ENCODE measurements at regions not wholly inside any gene's neighbourhood (a gene's known extent, or its start where the extent isn't known, plus 50 kb on each side); places are given as distances from the start of the nearest gene placed in this dataset.

DNA sequence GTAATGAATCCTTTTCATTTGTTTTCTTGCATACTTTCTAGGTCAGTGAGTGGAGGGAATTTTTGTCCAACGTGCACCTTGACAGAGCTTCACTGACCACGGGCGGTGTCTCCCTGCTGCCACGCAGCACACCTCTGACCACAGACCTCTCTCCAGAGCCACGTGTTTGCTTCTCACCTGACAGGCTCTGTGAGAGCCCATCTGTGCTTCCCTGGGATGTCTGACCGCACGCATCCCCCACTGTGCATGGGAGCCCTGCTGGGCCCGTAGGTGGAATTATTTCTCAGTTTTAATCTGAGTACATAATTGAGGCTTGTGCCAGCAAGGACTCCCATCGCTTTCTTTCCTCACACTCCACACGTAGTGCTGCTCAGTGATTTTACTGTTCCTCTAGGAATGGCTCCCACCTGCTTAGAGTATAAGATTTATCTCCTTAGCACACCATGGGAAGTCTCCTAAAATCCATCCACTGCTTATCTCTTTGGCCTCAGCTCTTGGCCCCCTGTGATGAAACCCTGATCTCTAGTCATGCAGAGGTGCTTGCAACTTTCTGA, 482.6 kb downstream of the TSN start:
- no peak for TF ChIP-seq SIN3A (IDR thresholded peaks at IDR 0.05; ENCODE audit: borderline replicate concordance, insufficient read depth, low read length)

DNA sequence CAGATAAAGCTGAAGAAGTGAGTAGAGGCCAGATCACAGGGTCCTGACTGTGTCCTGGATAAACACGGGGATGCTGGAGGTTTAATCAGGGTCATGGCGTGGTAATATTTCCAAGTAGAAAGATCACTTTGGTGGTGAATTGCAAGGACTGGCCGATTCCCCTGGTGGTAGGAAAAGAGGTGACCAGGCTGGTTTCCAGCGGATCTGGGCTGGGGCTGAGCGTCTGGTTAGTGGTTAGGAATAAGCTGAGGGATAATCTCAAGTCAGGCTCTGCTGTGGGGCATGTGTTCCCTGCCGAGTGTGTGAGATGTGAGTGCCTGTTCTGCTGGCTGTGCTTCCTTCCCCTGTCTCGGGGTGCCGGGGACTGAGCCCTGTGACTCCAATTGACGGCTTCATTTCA, 484.0 kb downstream of the TSN start:
- TF ChIP-seq TAF1 (IDR thresholded peaks at IDR 0.05; ENCODE audit: borderline replicate concordance, insufficient read depth, low read length) (no peak), SIN3A (IDR thresholded peaks at IDR 0.05; ENCODE audit: borderline replicate concordance, insufficient read depth, low read length) (no peak)

DNA sequence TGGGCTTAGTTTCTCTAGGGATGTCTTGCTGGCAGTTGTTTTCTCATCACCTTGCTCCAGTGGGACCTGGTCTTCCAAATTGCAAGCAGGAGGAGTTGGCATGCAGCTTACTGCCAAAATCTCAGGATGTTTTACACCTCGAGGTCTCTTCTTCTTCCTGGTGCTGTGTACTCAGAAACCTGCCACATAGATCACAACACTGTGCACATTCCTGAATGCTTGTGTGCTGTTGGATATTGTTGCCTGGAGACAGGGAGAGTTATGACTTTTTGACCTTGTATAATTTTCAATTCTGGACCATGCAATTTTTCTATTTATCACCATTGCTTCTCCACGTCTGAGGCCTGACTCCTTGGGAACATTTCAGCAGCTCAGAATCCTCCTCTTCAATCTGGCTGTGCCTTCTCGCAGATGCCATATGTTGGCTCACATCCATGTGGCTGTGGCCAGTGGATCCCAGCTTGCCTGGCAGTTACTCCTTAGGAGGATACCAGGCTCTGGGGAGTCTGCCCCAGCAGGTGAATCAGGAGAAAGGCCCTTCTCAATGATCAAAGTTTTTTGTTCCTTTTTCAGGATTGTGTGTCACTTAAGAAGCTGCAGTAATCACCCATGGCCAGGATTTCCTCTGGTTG, 489.3 kb downstream of the TSN start:
- TF ChIP-seq FOXP2 (optimal IDR thresholded peaks at IDR 0.05; ENCODE audit: borderline replicate concordance, extremely low read depth, extremely low read length, insufficient read depth) (no peak), SIN3A (IDR thresholded peaks at IDR 0.05; ENCODE audit: borderline replicate concordance, insufficient read depth, low read length) (no peak), TAF1 (IDR thresholded peaks at IDR 0.05; ENCODE audit: borderline replicate concordance, insufficient read depth, low read length) (no peak), POLR2AphosphoS5 (IDR thresholded peaks at IDR 0.05; ENCODE audit: low read depth, low read length) (no peak)
- TF ChIP-seq, protein P1, sequence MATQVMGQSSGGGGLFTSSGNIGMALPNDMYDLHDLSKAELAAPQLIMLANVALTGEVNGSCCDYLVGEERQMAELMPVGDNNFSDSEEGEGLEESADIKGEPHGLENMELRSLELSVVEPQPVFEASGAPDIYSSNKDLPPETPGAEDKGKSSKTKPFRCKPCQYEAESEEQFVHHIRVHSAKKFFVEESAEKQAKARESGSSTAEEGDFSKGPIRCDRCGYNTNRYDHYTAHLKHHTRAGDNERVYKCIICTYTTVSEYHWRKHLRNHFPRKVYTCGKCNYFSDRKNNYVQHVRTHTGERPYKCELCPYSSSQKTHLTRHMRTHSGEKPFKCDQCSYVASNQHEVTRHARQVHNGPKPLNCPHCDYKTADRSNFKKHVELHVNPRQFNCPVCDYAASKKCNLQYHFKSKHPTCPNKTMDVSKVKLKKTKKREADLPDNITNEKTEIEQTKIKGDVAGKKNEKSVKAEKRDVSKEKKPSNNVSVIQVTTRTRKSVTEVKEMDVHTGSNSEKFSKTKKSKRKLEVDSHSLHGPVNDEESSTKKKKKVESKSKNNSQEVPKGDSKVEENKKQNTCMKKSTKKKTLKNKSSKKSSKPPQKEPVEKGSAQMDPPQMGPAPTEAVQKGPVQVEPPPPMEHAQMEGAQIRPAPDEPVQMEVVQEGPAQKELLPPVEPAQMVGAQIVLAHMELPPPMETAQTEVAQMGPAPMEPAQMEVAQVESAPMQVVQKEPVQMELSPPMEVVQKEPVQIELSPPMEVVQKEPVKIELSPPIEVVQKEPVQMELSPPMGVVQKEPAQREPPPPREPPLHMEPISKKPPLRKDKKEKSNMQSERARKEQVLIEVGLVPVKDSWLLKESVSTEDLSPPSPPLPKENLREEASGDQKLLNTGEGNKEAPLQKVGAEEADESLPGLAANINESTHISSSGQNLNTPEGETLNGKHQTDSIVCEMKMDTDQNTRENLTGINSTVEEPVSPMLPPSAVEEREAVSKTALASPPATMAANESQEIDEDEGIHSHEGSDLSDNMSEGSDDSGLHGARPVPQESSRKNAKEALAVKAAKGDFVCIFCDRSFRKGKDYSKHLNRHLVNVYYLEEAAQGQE (IDR thresholded peaks at IDR 0.05; ENCODE audit: insufficient read depth in 1 of 2, low read depth in 2 of 2, low read length in 2 of 2) = no peak

GRCh38 chr2:122249673-122250072, 494.2 kb downstream of the TSN start:
- TF ChIP-seq POLR2AphosphoS5 (IDR thresholded peaks at IDR 0.05; ENCODE audit: low read depth, low read length) (no peak), TAF1 (IDR thresholded peaks at IDR 0.05; ENCODE audit: borderline replicate concordance, insufficient read depth, low read length) (no peak), SIN3A (IDR thresholded peaks at IDR 0.05; ENCODE audit: borderline replicate concordance, insufficient read depth, low read length) (no peak), FOXP2 (optimal IDR thresholded peaks at IDR 0.05; ENCODE audit: borderline replicate concordance, extremely low read depth, extremely low read length, insufficient read depth) (no peak)
- TF ChIP-seq, protein P1 (IDR thresholded peaks at IDR 0.05; ENCODE audit: insufficient read depth in 1 of 2, low read depth in 2 of 2, low read length in 2 of 2) = no peak

DNA sequence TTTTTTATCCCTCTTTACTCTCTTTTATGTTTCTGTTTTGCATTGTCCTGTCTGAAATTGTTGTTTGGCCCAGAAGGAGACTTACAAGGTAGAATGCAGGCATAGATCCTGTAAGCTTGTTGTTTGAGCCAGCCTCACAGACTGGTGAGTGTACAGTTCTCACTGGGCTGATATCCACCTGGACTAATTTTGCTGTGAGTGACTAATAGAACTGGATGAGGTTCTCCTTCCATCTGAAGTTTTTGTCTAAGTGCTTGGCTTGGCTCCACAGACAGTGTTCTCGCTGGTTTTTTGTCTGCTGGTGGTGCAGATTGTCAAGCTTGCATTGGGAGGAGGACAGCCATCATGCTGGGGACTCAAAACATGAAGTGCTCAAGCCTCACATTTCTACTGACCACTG, 495.7 kb downstream of the TSN start:
- no peak for TF ChIP-seq SIN3A (IDR thresholded peaks at IDR 0.05; ENCODE audit: borderline replicate concordance, insufficient read depth, low read length)
- TF ChIP-seq, protein P1 (IDR thresholded peaks at IDR 0.05; ENCODE audit: insufficient read depth in 1 of 2, low read depth in 2 of 2, low read length in 2 of 2) = no peak
- no peak for TF ChIP-seq FOXP2 (optimal IDR thresholded peaks at IDR 0.05; ENCODE audit: borderline replicate concordance, extremely low read depth, extremely low read length, insufficient read depth)
- no peak for TF ChIP-seq TAF1 (IDR thresholded peaks at IDR 0.05; ENCODE audit: borderline replicate concordance, insufficient read depth, low read length)
- no peak for TF ChIP-seq POLR2AphosphoS5 (IDR thresholded peaks at IDR 0.05; ENCODE audit: low read depth, low read length)

DNA sequence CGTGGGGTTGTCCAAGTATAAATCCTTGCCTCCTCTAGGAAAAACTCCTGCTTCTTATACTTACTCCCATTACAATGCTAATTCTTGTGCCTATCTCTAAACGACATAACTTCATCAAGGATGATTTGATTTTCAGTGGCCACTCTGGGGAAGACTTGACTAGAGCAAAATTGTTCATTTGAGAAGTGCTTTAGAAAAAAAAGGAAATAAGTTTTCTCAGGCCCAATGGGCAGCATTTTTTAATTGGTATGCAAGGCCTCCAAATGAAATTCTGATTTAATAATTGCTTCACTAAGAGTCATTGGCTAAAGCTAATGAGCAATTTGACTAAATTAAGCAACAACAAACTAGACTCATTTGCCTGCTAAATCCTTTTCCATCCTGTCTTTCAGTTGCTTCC, 496.1 kb downstream of the TSN start:
- TF ChIP-seq FOXP2 (optimal IDR thresholded peaks at IDR 0.05; ENCODE audit: borderline replicate concordance, extremely low read depth, extremely low read length, insufficient read depth) (no peak), POLR2AphosphoS5 (IDR thresholded peaks at IDR 0.05; ENCODE audit: low read depth, low read length) (no peak), TAF1 (IDR thresholded peaks at IDR 0.05; ENCODE audit: borderline replicate concordance, insufficient read depth, low read length) (no peak), SIN3A (IDR thresholded peaks at IDR 0.05; ENCODE audit: borderline replicate concordance, insufficient read depth, low read length) (no peak)
- TF ChIP-seq, protein P1 (IDR thresholded peaks at IDR 0.05; ENCODE audit: insufficient read depth in 1 of 2, low read depth in 2 of 2, low read length in 2 of 2) = no peak

All from PFSK-1 (cell line).